Hepatocyte (in vitro differentiated cells): ENCODE measurements at regions not wholly inside any gene's neighbourhood (a gene's known extent, or its start where the extent isn't known, plus 50 kb on each side); places are given as distances from the start of the nearest gene placed in this dataset.

Experiments
- EZH2phosphoT487 ChIP-seq: fragments of 200-600 bp; sonication (generic); IDR thresholded peaks from one replicate; pipeline ENCODE4 v1.6.1; 2018; ENCODE audit warnings: antibody characterized with exemption, mild to moderate bottlenecking, low read depth, moderate library complexity; ENCODE audit not compliant: unreplicated experiment, severe bottlenecking
- TF ChIP-seq, protein P1 (sequence below): fragments of 200-600 bp; sonication (generic); IDR thresholded peaks from 2 replicates; pipeline ENCODE4 v1.5.1; 2016; ENCODE audit warnings: antibody characterized with exemption, mild to moderate bottlenecking; ENCODE audit not compliant: poor library complexity

DNA sequence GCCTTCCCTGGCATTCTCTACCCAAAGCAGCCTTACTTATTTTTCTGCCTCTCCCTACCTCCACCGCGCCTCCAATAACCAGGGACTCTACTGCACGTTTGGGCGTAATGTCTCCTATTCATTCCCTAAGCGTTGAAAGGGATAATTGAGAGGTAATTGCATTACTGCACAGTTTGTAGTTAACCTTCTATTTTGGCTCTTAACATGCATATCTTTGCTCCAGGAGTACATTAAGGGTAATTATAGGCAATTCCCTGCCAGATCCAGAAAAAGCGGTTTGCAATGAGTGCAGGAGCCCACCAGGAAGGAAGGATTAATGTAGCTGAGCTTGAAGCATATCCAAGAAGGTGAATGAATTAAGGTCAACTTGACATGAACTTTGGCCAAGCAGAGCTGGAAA is 558.4 kb downstream of the TYW1 start:
- TF ChIP-seq, protein P1, sequence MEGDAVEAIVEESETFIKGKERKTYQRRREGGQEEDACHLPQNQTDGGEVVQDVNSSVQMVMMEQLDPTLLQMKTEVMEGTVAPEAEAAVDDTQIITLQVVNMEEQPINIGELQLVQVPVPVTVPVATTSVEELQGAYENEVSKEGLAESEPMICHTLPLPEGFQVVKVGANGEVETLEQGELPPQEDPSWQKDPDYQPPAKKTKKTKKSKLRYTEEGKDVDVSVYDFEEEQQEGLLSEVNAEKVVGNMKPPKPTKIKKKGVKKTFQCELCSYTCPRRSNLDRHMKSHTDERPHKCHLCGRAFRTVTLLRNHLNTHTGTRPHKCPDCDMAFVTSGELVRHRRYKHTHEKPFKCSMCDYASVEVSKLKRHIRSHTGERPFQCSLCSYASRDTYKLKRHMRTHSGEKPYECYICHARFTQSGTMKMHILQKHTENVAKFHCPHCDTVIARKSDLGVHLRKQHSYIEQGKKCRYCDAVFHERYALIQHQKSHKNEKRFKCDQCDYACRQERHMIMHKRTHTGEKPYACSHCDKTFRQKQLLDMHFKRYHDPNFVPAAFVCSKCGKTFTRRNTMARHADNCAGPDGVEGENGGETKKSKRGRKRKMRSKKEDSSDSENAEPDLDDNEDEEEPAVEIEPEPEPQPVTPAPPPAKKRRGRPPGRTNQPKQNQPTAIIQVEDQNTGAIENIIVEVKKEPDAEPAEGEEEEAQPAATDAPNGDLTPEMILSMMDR = no peak
- no peak for TF ChIP-seq EZH2phosphoT487
